OCI-LY7 (cell line): ENCODE measurements at regions not wholly inside any gene's neighbourhood (a gene's known extent, or its start where the extent isn't known, plus 50 kb on each side); places are given as distances from the start of the nearest gene placed in this dataset.

Experiments
- CTCF ChIP-seq: fragments of 200-600 bp; sonication (generic); conservative IDR thresholded peaks from 2 replicates; pipeline ENCODE4 v1.5.1; 2014; ENCODE audit warnings: mild to moderate bottlenecking, antibody characterized with exemption, low read length, moderate library complexity, mixed read lengths
- EZH2phosphoT487 ChIP-seq: fragments of 200-600 bp; sonication (generic); IDR thresholded peaks from 2 replicates; pipeline ENCODE4 v1.6.1; 2018; ENCODE audit warnings: low read depth, borderline replicate concordance, mild to moderate bottlenecking, mixed run types, antibody characterized with exemption, low read length, moderate library complexity, mixed read lengths

DNA sequence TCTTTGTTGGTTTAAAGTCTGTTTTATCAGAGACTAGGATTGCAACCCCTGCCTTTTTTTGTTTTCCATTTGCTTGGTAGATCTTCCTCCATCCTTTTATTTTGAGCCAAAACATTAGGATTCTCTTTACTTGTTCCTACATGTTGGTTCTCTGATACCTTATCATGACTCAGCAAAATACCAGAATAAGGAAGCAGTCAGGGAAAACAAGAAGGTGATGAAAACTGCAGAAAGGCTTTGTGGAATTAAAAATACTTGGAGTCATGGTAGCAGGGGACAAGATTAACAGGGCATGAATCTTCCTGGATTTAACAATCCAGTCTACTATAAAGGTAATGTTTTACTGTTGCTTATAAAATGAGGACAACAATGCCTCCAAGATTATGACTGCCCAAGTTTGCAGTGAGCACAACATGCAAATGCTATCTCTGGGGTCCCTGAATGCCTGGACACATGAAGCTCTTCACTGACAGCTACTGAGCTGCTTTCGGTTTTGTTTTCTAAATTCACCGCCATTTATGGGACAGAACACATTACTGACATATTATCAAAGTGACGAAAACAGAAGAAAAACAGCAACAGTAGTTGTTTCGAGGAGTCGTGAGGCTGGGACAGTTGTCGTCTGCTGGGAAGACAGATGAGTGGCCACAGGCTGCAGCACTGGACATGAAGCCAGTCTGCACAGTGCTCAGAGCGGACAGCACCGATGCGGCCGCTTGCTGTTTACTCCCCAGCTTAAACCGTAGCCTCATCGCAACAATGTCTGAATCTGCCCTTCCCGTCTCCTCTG lies 174.5 kb upstream of the DKK2 start:
- no peak for TF ChIP-seq CTCF
- no peak for TF ChIP-seq EZH2phosphoT487
